ENCODE measurements at regions not wholly inside any gene's neighbourhood (a gene's known extent, or its start where the extent isn't known, plus 50 kb on each side); places are given as distances from the start of the nearest gene placed in this dataset.

DNA sequence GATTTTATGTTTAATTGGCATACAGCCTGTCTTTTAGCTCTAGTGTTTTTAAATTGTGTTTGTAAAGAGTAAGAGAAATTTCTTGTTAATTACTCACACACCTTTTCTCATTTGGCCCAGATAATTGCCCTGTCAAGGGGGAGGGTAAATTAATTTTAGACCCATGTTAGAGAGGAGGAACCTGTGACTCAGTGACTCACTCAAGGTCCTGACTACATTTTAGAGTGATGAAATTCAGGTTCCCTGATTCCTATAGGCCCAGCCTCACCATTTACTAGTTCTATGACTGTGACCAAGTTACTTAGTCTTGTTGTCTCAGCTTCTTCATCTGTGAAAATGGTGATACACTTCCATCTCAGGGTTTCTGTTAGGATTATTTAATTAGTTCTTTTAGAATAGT is 125.2 kb upstream of the DPH6 start:
- TF ChIP-seq POLR2AphosphoS5 (IDR thresholded peaks at IDR 0.05) = no peak
- TF ChIP-seq, protein P1, sequence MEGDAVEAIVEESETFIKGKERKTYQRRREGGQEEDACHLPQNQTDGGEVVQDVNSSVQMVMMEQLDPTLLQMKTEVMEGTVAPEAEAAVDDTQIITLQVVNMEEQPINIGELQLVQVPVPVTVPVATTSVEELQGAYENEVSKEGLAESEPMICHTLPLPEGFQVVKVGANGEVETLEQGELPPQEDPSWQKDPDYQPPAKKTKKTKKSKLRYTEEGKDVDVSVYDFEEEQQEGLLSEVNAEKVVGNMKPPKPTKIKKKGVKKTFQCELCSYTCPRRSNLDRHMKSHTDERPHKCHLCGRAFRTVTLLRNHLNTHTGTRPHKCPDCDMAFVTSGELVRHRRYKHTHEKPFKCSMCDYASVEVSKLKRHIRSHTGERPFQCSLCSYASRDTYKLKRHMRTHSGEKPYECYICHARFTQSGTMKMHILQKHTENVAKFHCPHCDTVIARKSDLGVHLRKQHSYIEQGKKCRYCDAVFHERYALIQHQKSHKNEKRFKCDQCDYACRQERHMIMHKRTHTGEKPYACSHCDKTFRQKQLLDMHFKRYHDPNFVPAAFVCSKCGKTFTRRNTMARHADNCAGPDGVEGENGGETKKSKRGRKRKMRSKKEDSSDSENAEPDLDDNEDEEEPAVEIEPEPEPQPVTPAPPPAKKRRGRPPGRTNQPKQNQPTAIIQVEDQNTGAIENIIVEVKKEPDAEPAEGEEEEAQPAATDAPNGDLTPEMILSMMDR (IDR thresholded peaks at IDR 0.05) = no peak

Data from esophagus muscularis mucosa (tissue), 3 donors.